ENCODE measurements at regions not wholly inside any gene's neighbourhood (a gene's known extent, or its start where the extent isn't known, plus 50 kb on each side); places are given as distances from the start of the nearest gene placed in this dataset.

GRCh38 chr2:55810622-55811020 is 113.0 kb downstream of the EFEMP1 start:
- TF ChIP-seq JUND (IDR thresholded peaks at IDR 0.05; ENCODE audit: low read depth, low read length), result no peak
- TF ChIP-seq CTCF (IDR thresholded peaks at IDR 0.05 in 2 of 3, conservative IDR thresholded peaks at IDR 0.05 in 1 of 3; ENCODE audit: control insufficient read depth in 2 of 3, extremely low read depth in 1 of 3, insufficient read depth in 1 of 3, low read depth in 3 of 3, low read length in 3 of 3), result no peak
- TF ChIP-seq BHLHE40 (IDR thresholded peaks at IDR 0.05; ENCODE audit: borderline replicate concordance in 1 of 2, low read depth in 2 of 2, low read length in 1 of 2), result no peak
- TF ChIP-seq CHD1 (IDR thresholded peaks at IDR 0.05; ENCODE audit: low read depth, low read length), result no peak
- no peak for TF ChIP-seq MEF2A (IDR thresholded peaks at IDR 0.05; ENCODE audit: insufficient read depth, low read depth, low read length)
- no peak for TF ChIP-seq POLR2A (IDR thresholded peaks at IDR 0.05; ENCODE audit: low read depth, low read length)
- TF ChIP-seq FOS (IDR thresholded peaks at IDR 0.05; ENCODE audit: borderline replicate concordance, extremely low read depth, insufficient read length), result no peak
- no peak for TF ChIP-seq MYC (IDR thresholded peaks at IDR 0.05; ENCODE audit: insufficient read depth, insufficient read length, insufficient replicate concordance, low read length, severe bottlenecking)
- no peak for TF ChIP-seq NBN (IDR thresholded peaks at IDR 0.05)
- no peak for TF ChIP-seq YBX1 (IDR thresholded peaks at IDR 0.05)
- TF ChIP-seq ZBTB40 (IDR thresholded peaks at IDR 0.05; ENCODE audit: borderline replicate concordance), result no peak
- TF ChIP-seq MXI1 (IDR thresholded peaks at IDR 0.05; ENCODE audit: low read depth, low read length), result no peak
